A673 (cell line): ENCODE measurements at regions not wholly inside any gene's neighbourhood (a gene's known extent, or its start where the extent isn't known, plus 50 kb on each side); places are given as distances from the start of the nearest gene placed in this dataset.

Experiments used
- BruUV-seq: library from RNA; stranded (reverse); fragments of 400-500 nt; replicated peaks from 2 replicates; lab custom pipeline; 2021; lab: Mats Ljungman, UMichigan
- CTCF ChIA-PET: fragments of 300-600 bp; sonication (Branson Sonifier 250); formaldehyde crosslinking; loops from one replicate; lab custom pipeline; 2022; ENCODE audit warnings: antibody characterized with exemption; lab: Charles Lee
- POLR2A ChIA-PET: fragments of 300-600 bp; sonication (Branson Sonifier 250); formaldehyde crosslinking; loops from one replicate; lab custom pipeline; 2022; ENCODE audit warnings: antibody characterized with exemption; ENCODE audit not compliant: low non-redundant PET; lab: Charles Lee
- DNase-seq: peaks from one replicate; pipeline ENCODE4 v3.0.0-alpha.2; 2015; ENCODE audit warnings: low spot score
- H3K27ac ChIP-seq: fragments of 200-600 bp; sonication (generic); 2 replicates; pipeline ENCODE4 v1.5.1; 2016; ENCODE audit warnings: mixed run types, low read depth, mild to moderate bottlenecking, mixed read lengths, antibody characterized with exemption, low read length; ENCODE audit not compliant: poor library complexity, severe bottlenecking
- H3K27me3 ChIP-seq: fragments of 200-600 bp; sonication (generic); replicated peaks from 2 replicates; pipeline ENCODE4 v1.6.1; 2017; ENCODE audit warnings: mixed run types, low read depth, mild to moderate bottlenecking, mixed read lengths, antibody characterized with exemption, low read length; ENCODE audit not compliant: insufficient read depth, poor library complexity
- H3K36me3 ChIP-seq: fragments of 200-600 bp; sonication (generic); 2 replicates; pipeline ENCODE4 v1.6.1; 2016; ENCODE audit warnings: mixed run types, mild to moderate bottlenecking, mixed read lengths, antibody characterized with exemption, low read length; ENCODE audit not compliant: insufficient read depth, poor library complexity, severe bottlenecking
- H3K4me1 ChIP-seq: fragments of 200-600 bp; sonication (generic); 2 replicates; pipeline ENCODE4 v1.6.1; 2017; ENCODE audit warnings: mixed run types, mild to moderate bottlenecking, mixed read lengths, antibody characterized with exemption, low read length; ENCODE audit not compliant: insufficient read depth, poor library complexity, severe bottlenecking
- H3K4me3 ChIP-seq: fragments of 200-600 bp; sonication (generic); 2 replicates; pipeline ENCODE4 v1.5.1; 2016; ENCODE audit warnings: low read depth, mixed run types, mild to moderate bottlenecking, mixed read lengths, low read length; ENCODE audit not compliant: poor library complexity, severe bottlenecking
- H3K9me3 ChIP-seq: fragments of 200-600 bp; sonication (generic); 2 replicates; pipeline ENCODE4 v1.6.1; 2016; ENCODE audit warnings: mixed run types, low read depth, mild to moderate bottlenecking, mixed read lengths, antibody characterized with exemption, low read length; ENCODE audit not compliant: poor library complexity, severe bottlenecking
- EZH2 ChIP-seq: fragments of 200-600 bp; sonication (generic); IDR thresholded peaks from 2 replicates; pipeline ENCODE4 v1.6.1; 2017; ENCODE audit warnings: borderline replicate concordance, low read depth, mild to moderate bottlenecking, mixed read lengths, antibody characterized with exemption, low read length; ENCODE audit not compliant: poor library complexity, severe bottlenecking
- intact Hi-C: fragments of 100-400 bp; cut with micrococcal nuclease; formaldehyde crosslinking; loops from one replicate; pipeline ENCODE4 v1.10.0; 2022; ENCODE audit not compliant: unreplicated experiment
- TF ChIP-seq, protein P1 (sequence below): fragments of 300-800, 200-600 bp; sonication (generic); conservative IDR thresholded peaks from 2 replicates; pipeline ENCODE4 v1.5.1; 2017; ENCODE audit warnings: low read depth, mild to moderate bottlenecking, antibody characterized with exemption, low read length, moderate library complexity, mixed read lengths

DNA sequence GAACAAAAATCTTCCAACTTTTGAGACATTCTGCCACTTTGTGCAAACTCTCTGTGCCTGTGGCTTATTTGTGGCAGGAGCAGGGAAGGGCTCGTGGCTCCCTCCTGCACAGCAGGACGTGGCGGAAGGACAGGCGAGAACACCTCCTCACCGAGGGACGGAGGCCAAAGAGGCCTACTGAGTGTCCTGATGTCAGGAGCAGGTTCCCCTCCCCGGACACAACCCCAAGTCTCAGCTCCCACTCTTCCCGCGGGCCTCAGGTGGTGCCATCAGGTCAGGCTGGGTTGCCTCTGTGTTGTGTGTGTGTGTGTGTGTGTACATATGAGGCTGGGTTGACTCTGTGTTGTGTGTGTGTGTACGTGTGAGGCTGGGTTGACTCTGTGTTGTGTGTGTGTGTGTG lies 136.8 kb upstream of the LPCAT1 start:
- peaks cover 3% of the 10 kb centered on the region for H3K27me3 ChIP-seq

GRCh38 chr5:1660001-1660400 lies 136.2 kb upstream of the LPCAT1 start:
- ChIA-PET POLR2A (no interaction called here), CTCF (no interaction called here)
- Histone ChIP-seq H3K4me1 (no peaks in the 10 kb centered on the region), H3K27me3 (peaks cover 3% of the 10 kb centered on the region), H3K4me3 (no peak overlapping the region), H3K9me3 (no peaks in the 10 kb centered on the region), H3K36me3 (no peaks in the 10 kb centered on the region), H3K27ac (no peak overlapping the region)
- DNase-seq: no peak
- TF ChIP-seq, protein P1, sequence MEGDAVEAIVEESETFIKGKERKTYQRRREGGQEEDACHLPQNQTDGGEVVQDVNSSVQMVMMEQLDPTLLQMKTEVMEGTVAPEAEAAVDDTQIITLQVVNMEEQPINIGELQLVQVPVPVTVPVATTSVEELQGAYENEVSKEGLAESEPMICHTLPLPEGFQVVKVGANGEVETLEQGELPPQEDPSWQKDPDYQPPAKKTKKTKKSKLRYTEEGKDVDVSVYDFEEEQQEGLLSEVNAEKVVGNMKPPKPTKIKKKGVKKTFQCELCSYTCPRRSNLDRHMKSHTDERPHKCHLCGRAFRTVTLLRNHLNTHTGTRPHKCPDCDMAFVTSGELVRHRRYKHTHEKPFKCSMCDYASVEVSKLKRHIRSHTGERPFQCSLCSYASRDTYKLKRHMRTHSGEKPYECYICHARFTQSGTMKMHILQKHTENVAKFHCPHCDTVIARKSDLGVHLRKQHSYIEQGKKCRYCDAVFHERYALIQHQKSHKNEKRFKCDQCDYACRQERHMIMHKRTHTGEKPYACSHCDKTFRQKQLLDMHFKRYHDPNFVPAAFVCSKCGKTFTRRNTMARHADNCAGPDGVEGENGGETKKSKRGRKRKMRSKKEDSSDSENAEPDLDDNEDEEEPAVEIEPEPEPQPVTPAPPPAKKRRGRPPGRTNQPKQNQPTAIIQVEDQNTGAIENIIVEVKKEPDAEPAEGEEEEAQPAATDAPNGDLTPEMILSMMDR: no peak
- no peak for TF ChIP-seq EZH2
- intact Hi-C loops: no loop called here
- BruUV-seq: no TSS peak

More for the DNA sequence above, 136.8 kb upstream of the LPCAT1 start:
- H3K36me3 ChIP-seq: no peaks in the 10 kb centered on the region
- ChIA-PET POLR2A (no interaction called here), CTCF (no interaction called here)
- H3K4me1 ChIP-seq: no peaks in the 10 kb centered on the region
- H3K27ac ChIP-seq: no peak overlapping the region
- no peak overlapping the region for H3K4me3 ChIP-seq
- DNase-seq: no peak
- no TSS peak for BruUV-seq
- TF ChIP-seq, protein P1: no peak
- no peak for TF ChIP-seq EZH2
- intact Hi-C loops: no loop called here
- no peaks in the 10 kb centered on the region for H3K9me3 ChIP-seq

- intact Hi-C loops: no loop called here
- Histone ChIP-seq H3K27ac (no peak overlapping the region), H3K4me1 (no peaks in the 10 kb centered on the region), H3K4me3 (no peak overlapping the region), H3K9me3 (no peaks in the 10 kb centered on the region), H3K36me3 (no peaks in the 10 kb centered on the region), H3K27me3 (peaks cover 3% of the 10 kb centered on the region)
- TF ChIP-seq EZH2: no peak
- TF ChIP-seq, protein P1: no peak
- ChIA-PET CTCF (no interaction called here), POLR2A (no interaction called here)
- no TSS peak for BruUV-seq
- DNase-seq: no peak
Measured at GRCh38 chr5:1659100-1659981, 135.6 kb upstream of the LPCAT1 start.
